ENCODE measurements at regions not wholly inside any gene's neighbourhood (a gene's known extent, or its start where the extent isn't known, plus 50 kb on each side); places are given as distances from the start of the nearest gene placed in this dataset.

DNA sequence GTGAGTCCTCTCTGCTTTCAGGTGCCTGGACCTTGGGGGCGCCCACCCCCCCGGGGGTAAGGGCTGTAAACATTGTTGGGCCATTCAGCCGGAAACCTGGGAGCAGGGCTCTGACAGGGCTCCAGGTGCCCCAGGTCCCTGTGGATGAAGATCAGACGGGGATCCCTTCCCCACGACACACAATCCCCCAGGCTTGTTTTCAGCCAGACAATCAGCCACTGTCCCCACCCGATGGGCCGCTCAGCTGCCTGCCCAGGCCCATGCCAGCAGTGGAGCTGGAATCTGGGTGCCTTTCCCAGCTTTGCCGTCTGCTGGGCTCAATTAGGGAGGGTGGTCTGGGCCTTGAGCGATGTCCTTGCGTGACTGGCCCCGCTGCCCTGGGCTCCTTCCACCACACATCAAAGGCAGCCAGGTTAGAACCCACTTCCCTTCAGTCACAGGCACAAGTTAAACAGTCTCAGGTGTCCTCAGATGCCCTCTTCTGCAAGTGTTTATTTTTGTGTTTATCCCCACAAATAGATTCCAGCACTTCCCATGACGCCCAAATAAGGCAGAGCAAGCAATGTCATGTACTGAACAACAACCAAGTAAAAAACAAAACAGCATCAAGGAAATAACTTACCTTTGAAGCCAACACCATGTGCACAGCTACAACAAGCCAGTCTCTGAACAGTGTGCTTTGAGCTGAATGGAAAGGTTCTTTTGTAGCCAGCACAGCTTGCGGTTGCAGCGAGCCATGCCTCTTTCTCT lies 77.0 kb upstream of the ALDH1A3 start (continued):
- TF ChIP-seq CHD7 (IDR thresholded peaks at IDR 0.05; ENCODE audit: insufficient replicate concordance, low read length): no peak
- TF ChIP-seq HDAC2 (IDR thresholded peaks at IDR 0.05; ENCODE audit: borderline replicate concordance in 1 of 2, low read depth in 2 of 2, low read length in 2 of 2): no peak
- TF ChIP-seq, protein P1, sequence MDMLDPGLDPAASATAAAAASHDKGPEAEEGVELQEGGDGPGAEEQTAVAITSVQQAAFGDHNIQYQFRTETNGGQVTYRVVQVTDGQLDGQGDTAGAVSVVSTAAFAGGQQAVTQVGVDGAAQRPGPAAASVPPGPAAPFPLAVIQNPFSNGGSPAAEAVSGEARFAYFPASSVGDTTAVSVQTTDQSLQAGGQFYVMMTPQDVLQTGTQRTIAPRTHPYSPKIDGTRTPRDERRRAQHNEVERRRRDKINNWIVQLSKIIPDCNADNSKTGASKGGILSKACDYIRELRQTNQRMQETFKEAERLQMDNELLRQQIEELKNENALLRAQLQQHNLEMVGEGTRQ (IDR thresholded peaks at IDR 0.05; ENCODE audit: low read length): no peak
- TF ChIP-seq RBBP5 (IDR thresholded peaks at IDR 0.05; ENCODE audit: borderline replicate concordance, low read depth, low read length): no peak
- TF ChIP-seq POLR2AphosphoS5 (IDR thresholded peaks at IDR 0.05; ENCODE audit: low read depth, low read length): no peak
- TF ChIP-seq KDM5A (IDR thresholded peaks at IDR 0.05; ENCODE audit: low read length): no peak
- TF ChIP-seq SAP30 (IDR thresholded peaks at IDR 0.05; ENCODE audit: insufficient read depth, insufficient replicate concordance, low read length): no peak
- no peak for TF ChIP-seq JUND (IDR thresholded peaks at IDR 0.05; ENCODE audit: low read length)
- no peak for TF ChIP-seq SIRT6 (IDR thresholded peaks at IDR 0.05; ENCODE audit: low read length)

All from H1 (cell line).